ENCODE measurements at regions not wholly inside any gene's neighbourhood (a gene's known extent, or its start where the extent isn't known, plus 50 kb on each side); places are given as distances from the start of the nearest gene placed in this dataset.

- no peak for TF ChIP-seq CTCF (IDR thresholded peaks at IDR 0.05)
- no peak for TF ChIP-seq POLR2A (IDR thresholded peaks at IDR 0.05)
- TF ChIP-seq POLR2AphosphoS5 (IDR thresholded peaks at IDR 0.05) = no peak
These were observed 148.3 kb upstream of the TMEM170B start for GRCh38 chr6:11388983-11389944.
